Right ventricle myocardium superior (tissue), 1 donor: ENCODE measurements at regions not wholly inside any gene's neighbourhood (a gene's known extent, or its start where the extent isn't known, plus 50 kb on each side); places are given as distances from the start of the nearest gene placed in this dataset.
"Not testable (repeated sequence)": the region's sequence is repeated elsewhere in the genome, so short reads cannot be mapped to it uniquely, and the experiment has no call there.

Experiments
- ATAC-seq: fragments of 200-7000 bp; cut with Tn5 transposase; one replicate; pipeline ENCODE4 v1.9.1; 2020; ENCODE audit warnings: mild to moderate bottlenecking; ENCODE audit not compliant: poor library complexity
- DNase-seq: peaks from one replicate; pipeline ENCODE4 v3.0.0-alpha.2; 2020
- intact Hi-C: fragments of 100-400 bp; cut with DNase I; formaldehyde crosslinking; loops from one replicate; pipeline ENCODE4 v1.11.2; 2022
- donor health status: DM: no; HTN: yes; CAD: no; lungs with severe emphysema.

- no peak for ATAC-seq
- no peak for DNase-seq
- intact Hi-C loops, result no loop called here
Observed at GRCh38 chr3:102301155-102301880, 133.5 kb upstream of the ZPLD1 start.

DNA sequence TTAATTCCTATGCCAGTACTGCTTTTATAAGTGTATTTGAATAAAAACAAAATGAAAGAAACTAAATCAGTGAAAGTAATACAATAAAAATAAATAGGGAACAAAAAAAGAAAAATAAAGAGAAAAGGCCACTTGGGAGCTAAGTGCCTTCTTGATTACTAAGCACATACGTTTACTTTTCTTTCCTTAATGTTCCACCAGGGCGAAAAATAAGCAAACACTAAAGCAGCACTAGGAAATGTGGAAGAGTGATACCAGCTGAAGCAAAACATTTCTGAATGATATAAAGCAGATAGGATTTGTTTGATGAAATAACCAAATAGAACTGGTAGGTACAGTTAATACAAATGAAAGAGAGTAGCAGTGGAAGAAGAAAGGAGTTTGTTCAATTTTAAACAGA, 132.8 kb upstream of the ZPLD1 start:
- intact Hi-C loops, result no loop called here
- DNase-seq (no peak), ATAC-seq (no peak)

DNA sequence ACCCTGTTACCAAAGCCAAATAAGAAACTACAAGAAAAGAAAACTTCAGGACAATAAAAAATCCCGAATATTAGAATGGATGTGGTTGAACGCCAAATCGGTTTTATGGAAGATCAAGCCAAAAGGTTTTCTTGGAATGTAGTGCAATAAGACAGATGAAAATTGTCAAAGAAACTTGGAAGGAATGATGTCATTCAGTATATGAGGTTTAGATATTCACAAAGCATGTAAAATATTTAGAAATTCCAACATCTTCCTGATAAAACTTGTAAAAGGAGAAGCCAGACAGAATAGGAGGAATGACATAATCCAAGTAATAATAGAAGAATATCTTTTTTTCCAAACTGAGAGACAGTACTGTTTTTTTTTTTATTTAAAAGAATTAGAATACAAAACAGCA, 130.3 kb upstream of the ZPLD1 start:
- no peak for ATAC-seq
- intact Hi-C loops, result no loop called here
- DNase-seq, result no peak

DNA sequence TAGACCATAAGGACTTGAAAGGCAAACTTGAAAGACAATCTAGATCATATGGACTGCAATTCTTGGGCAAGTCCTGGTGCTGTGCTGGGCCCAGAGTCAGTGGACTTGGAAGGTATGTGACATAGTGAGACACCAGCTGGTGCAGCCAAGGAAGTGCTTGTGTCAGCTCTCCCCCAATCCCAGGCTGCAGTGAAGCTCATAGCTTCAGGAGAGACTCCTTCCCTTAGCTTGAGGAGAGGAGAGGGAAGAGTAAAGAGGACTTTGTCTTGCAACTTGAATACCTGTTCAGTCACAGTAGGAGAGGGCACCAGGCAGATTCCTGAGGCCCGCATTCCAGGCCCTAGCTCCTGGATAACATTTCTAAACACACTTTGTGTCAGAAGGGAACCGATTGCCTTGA, 127.4 kb upstream of the ZPLD1 start:
- DNase-seq (no peak), ATAC-seq (no peak)
- intact Hi-C loops, result no loop called here

DNA sequence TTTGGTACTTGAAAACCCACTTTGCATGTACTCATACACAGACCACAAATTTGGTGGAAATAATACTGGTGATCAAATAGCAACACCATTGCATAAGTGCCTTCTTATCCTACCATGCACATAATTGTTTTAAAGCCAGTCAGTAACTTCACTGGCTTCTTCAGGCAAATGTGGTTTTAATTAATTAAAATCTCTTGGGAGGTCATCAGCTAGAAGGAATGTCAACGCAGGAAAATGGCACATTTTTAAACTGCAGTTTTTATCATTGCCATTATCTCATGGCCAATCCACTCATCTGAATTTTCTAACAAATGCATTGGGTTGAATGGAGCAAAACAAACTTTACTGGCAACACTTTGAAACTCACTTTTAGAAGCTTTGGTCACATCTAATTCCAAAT, 105.7 kb upstream of the ZPLD1 start:
- ATAC-seq (no peak), DNase-seq (no peak)
- intact Hi-C loops, result no loop called here

GRCh38 chr3:102329561-102329960, 105.3 kb upstream of the ZPLD1 start:
- no peak for ATAC-seq

GRCh38 chr3:102332205-102332604, 102.6 kb upstream of the ZPLD1 start:
- no peak for DNase-seq
- intact Hi-C loops, result no loop called here
- no peak for ATAC-seq

More at GRCh38 chr3:102329561-102329960, 105.3 kb upstream of the ZPLD1 start:
- intact Hi-C loops, result no loop called here
- no peak for DNase-seq

DNA sequence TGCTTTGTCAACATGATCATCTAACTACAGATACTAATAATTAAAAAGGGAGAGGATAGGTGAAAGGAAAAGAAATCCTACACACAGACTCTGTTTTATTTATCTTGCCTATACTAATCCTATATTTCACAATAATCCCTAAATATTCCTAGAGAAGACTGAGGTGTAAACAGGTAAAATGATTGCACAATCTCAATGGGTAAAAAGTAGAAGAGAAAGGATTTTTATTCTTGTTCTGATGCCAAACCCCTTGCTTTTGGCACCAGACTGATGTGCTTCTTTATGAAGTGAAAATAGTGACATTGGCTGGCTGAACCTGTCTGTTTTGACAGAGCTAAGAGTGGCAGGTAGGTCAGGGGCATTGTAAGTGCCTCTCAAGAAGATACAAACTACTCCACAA, 101.9 kb upstream of the ZPLD1 start:
- no peak for ATAC-seq
- DNase-seq, result no peak
- intact Hi-C loops, result no loop called here

GRCh38 chr3:102336130-102336529, 98.7 kb upstream of the ZPLD1 start:
- DNase-seq (no peak), ATAC-seq (no peak)
- intact Hi-C loops, result no loop called here

GRCh38 chr3:102339671-102340070, 95.1 kb upstream of the ZPLD1 start:
- intact Hi-C loops, result no loop called here

DNA sequence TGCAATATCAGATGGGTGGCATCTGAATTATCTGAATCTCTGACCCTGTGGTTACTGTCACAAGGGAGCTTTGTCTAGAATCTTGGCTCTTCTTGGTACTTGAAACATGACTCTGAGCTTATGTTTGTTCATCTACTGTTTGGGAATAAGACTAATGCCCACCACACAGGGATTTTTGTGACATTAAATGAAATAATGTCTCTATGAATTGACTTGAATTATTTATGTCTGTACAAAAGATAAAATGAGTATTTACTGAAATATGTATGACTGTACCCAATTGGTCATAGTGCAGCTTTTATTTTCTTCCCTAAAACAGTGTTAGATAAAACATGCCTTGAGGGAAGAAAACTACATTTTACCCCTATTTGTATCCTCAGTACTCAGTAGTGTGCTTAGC, 87.9 kb upstream of the ZPLD1 start:
- DNase-seq (no peak), ATAC-seq (no peak)
- intact Hi-C loops, result no loop called here

More at GRCh38 chr3:102339671-102340070, 95.1 kb upstream of the ZPLD1 start:
- DNase-seq (no peak), ATAC-seq (no peak)

- intact Hi-C loops, result no loop called here
- no peak for ATAC-seq
- no peak for DNase-seq
Observed at GRCh38 chr3:102348904-102349303, 85.9 kb upstream of the ZPLD1 start.

DNA sequence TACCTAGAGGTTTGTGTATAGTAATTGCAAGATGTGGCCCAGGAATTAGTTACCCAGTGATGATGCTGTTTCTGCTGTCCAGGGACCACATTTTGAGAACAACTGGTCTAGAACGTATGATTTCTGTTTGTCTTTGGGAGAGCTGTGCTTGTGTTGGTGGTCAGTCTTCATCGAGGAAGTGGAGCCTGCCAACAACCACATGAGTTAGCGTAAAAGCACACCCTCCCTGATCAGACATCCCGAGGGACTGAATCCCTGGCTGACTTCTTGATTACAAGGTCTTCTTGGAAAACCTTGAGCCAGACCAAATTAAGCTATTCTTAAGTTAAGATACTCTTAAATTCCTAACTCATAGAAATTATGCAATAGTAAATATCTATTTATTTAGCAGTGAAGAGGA, 81.7 kb upstream of the ZPLD1 start:
- no peak for DNase-seq
- no peak for ATAC-seq
- intact Hi-C loops, result no loop called here

DNA sequence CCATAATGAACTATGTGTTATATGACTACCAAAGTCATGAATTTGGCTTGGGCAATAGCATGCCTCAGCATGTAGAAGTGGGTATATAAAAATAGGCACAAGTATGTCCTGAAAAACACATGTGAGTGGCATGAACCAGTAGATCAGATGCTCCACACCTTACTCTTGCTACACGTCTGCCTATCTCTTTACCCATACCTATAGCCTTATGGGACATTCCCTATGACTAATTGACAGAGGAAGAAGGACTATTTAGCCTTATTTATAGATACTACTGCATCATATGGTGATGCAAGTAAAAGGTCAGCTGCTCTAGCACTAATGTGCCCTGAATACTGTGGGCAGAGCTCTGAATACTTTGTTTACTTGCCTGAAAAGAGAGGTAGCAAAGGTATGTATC, 81.0 kb upstream of the ZPLD1 start:
- no peak for ATAC-seq
- intact Hi-C loops, result no loop called here
- DNase-seq, result no peak

DNA sequence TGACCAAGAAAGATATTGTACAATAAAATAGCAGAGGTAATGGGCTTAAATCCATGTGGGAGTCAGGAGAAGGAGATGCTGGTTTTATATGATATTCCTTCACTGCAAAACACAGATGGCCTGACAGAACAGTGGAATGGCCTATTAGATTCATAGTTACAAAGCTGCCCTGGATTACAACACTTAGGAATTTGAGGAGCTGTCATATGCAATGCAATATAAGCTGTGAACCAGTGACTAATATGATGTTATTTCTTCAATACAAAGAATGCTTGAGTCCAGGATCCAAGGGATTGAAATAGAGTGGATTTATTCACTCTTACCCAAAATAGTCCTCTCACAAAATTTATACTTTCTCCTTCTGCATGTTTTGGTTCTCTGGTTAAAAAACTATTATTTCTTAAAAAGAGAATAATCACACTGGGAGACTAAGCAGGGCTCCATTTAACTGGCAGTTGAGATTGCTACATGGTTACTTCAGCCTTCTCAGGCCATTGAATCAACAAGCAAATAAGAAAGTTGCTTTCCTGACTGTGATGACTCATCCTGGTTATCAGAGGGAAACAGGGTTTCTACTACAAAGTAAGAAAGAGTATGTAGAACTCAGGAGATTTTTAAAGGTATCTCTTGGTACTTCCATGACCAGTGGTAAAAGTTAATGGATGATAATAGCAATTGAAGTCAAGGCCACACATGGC, 79.8 kb upstream of the ZPLD1 start:
- ATAC-seq (no peak), DNase-seq (no peak)
- intact Hi-C loops, result no loop called here

- ATAC-seq, result no peak
- no peak for DNase-seq
- intact Hi-C loops, result no loop called here
Observed at GRCh38 chr3:102356506-102356905, 78.3 kb upstream of the ZPLD1 start.

DNA sequence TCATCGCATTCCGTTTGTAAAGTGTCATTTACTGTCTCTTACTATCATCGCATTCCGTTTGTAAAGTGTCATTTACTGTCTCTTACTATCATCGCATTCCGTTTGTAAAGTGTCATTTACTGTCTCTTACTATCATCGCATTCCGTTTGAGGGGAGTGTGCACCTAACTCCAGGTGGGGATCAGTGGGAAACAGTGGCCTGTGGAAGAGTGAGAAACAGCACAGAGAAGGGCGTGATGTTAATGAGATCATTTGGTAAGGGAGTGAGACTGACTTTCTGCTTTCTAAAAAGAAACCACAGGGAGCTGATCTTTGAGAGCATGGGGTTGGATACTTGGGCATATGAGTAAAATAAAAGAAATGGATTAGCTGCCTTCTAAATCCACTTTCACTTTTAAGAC, 77.5 kb upstream of the ZPLD1 start:
- intact Hi-C loops, DNase-seq, ATAC-seq: not testable (repeated sequence)

GRCh38 chr3:102360183-102360860, 74.5 kb upstream of the ZPLD1 start:
- no peak for ATAC-seq
- intact Hi-C loops, result no loop called here
- no peak for DNase-seq

- peak; percentile 31 for ATAC-seq
Observed at GRCh38 chr3:102361101-102361500, 73.7 kb upstream of the ZPLD1 start.

DNA sequence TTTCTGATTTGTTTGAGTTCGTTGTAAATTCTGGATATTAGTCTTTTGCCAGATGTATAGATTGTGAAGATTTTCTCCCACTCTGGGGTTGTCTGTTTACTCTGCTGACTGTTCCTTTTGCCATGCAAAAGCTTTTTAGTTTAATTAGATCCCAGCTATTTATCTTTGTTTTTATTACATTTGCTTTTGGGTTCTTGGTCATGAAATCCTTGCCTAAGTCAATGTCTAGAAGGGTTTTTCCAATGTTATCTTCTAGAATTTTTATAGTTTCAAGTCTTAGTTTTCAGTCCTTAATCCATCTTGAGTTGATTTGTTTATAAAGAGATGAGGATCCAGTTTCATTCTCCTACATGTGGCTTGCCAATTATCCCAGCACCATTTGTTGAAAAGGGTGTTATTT, 68.7 kb upstream of the ZPLD1 start:
- ATAC-seq, DNase-seq, intact Hi-C loops: not testable (repeated sequence)

More at GRCh38 chr3:102361101-102361500, 73.7 kb upstream of the ZPLD1 start:
- intact Hi-C loops, result no loop called here
- DNase-seq, result no peak
